ENCODE measurements at regions not wholly inside any gene's neighbourhood (a gene's known extent, or its start where the extent isn't known, plus 50 kb on each side); places are given as distances from the start of the nearest gene placed in this dataset.

DNA sequence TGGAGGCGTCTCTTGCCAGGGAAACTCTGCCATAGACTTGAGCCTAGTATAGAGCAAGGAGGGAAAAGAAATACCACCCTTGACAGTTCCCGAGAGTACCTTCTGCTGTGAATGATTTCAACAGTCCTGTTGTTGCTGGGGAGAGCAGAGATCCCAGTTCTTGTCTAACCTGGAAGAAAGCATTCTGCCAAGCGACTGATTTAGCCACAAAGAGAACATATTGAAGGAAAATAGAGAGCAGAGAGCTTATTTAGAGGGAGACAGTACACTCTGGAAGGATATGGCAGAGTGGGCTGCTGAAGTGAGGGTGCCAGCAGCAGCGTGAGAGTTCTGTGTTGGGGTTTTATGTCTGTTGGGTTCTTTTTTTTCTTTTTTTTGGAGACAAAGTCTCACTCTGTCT, 966.9 kb upstream of the TMEM132C start:
- H3K27ac ChIP-seq = no peak overlapping the region
- no peak overlapping the region for H3K4me3 ChIP-seq

DNA sequence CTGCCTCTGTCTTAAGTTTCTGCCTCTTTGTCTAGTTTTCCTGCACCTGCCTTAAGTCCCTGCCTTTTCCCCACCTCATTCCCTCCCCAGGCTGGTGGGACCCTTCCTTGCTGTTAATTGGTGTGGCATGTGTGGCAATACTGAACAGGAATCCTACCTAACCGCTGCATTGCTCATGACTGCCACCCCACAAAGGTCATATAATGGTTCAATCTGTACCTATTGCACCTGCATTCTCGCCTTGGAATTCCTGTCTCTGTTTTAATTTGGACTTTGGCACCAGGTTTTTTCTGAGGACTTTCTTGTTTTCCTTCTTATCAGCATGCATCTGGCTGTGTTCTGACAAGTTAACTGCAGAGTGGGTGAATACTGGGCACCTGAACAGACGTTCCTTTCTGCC, 966.2 kb upstream of the TMEM132C start:
- H3K4me3 ChIP-seq = no peak overlapping the region
- no peak overlapping the region for H3K27ac ChIP-seq

DNA sequence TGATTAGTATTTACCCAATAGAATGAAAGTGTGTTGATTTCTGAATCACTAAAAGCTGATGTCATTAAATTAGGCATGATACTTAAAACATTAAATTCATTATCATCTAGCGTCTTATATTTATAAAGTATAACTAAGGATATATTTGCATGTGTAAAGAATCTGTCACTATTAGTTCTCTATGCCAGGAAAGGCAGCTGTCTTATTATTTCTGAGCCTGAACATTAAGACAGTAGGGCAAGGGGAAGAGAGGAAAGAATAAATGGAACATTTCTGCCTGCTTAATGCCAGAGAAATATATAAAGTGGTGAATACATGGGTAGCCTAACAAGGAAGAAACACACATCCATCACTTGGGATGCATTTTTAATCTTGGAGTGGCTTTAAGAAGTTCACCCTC, 965.1 kb upstream of the TMEM132C start:
- Histone ChIP-seq H3K4me3 (no peak overlapping the region), H3K27ac (no peak overlapping the region)

DNA sequence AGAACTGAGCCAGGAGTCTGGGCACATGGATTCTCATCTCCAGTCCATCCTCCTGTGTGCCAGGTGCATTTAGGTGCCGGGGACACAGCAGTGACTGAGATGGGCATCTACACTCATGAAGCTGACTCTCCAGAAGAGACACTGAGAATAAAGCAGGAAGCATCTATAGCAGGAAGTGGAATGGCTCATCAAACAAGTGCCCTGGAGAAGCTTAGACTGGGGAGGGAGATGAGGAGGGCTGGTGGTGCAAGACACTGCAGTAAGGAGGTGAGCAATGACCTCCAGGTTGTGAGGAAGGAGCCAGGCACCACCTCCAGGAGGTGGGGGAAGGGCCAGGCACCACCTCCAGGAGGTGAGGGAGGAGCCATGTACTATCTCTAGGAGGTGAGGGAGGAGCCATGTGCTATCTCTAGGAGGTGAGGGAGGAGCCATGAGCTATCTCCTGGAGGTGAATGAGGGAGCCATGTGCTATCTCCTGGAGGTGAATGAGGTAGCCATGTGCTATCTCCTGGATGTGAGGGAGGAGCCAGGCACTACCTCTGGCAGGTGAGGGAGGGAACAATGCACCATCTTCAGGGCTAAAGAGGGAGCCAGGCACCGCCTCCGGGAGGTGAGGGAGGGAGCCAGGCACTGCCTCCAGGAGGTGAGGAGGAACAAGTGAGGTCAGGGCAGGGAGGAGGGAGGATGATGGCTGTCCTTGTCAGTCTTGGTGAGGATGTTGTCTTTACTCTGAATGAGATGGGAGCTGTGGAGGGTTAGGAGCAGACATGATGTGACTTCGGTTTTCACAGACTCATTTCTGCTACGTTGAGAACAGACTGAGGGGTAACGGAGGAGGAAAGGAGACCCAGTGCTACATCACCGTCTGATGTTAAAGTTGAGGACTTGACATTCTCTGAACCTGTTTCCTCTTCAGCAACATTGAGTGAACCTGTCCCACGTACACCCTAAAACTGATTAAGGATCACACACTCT, 961.9 kb upstream of the TMEM132C start:
- no peak overlapping the region for H3K27ac ChIP-seq
- H3K4me3 ChIP-seq = no peak overlapping the region

DNA sequence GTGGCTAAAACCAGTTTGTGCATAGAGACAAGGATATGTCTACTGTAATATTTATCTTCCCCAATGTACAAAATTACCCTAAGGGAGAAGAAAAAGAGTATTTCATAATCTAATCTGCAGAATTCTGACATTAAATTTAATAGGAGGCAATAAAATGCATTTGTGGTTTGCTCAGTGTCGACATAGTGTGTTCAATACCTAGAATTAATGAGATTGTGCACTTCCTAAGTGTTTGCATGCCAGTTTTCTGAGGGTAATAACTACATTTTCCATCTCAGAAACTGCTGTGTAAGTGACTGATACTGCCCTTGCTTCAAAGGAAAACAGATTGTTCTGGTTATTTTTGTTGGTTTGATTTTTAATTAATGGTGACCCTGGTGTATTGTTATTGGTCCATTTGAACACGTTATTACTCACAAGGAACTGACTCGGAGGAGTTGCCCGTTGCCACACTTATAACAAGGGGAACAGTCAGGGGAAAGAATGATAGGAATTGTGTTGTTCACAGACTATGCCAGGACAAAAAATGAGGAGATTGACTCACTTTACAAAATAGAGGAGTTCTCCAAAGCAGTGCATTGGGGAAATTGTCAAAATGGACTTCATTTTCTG, 960.3 kb upstream of the TMEM132C start:
- no peak overlapping the region for H3K27ac ChIP-seq
- H3K4me3 ChIP-seq = no peak overlapping the region

DNA sequence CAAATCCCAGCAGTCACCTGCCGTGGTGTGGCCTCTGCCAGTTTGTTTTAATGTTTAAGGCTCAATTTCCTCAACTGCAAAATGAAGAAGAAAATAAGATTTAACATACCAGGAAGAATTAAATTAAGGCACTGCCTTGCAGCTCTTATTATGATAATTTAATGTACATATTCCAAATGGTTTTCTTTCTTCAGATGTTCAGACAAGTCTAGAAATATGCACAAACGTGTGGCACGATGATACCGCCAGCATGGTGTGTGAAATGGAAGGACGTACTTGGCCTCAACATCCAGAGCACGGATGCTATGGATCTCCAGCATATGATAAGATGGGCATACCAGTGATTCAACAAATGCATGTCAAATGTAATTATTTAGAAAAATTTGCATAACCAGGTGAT, 959.4 kb upstream of the TMEM132C start:
- H3K27ac ChIP-seq = no peak overlapping the region

DNA sequence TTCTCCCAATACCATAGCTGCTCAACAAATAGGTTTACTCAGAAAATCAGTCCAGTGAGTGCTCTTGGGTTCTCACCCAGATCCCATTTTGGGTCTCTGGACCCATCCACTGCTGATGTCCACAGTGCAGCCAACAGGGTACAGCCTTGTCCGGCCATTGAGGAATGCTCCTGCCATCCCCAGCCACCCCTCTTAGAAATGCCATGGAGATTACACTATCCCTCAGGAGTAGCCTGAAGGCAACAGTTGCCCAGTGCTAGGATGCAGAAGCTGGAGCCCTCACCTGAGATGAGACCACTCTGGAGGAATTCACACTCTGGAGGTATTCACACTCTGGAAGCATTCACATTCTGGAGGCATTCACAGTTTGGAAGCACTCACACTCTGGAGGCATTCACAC, 958.8 kb upstream of the TMEM132C start:
- Histone ChIP-seq H3K4me3 (no peak overlapping the region), H3K27ac (no peak overlapping the region)

More for the DNA sequence above, 959.4 kb upstream of the TMEM132C start:
- no peak overlapping the region for H3K4me3 ChIP-seq

DNA sequence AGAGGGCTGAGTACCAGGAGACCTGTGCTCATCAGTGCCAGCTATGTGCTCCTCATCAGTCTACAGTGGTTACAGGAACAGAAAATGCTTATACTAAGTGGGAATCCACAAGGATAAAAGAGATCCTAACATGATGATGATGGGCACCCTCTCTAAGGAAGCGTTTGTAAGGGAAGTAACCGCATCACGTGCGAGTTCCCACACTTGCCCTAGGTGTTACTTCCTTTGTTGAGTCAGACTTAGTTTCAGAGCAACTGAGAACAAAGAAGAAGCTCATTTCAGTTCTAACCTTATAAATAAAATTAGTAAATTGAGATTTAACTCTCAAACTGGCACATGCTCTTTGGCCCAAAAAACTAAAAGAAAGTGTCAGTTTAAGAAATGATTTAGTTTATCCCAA, 956.4 kb upstream of the TMEM132C start:
- no peak overlapping the region for H3K4me3 ChIP-seq

DNA sequence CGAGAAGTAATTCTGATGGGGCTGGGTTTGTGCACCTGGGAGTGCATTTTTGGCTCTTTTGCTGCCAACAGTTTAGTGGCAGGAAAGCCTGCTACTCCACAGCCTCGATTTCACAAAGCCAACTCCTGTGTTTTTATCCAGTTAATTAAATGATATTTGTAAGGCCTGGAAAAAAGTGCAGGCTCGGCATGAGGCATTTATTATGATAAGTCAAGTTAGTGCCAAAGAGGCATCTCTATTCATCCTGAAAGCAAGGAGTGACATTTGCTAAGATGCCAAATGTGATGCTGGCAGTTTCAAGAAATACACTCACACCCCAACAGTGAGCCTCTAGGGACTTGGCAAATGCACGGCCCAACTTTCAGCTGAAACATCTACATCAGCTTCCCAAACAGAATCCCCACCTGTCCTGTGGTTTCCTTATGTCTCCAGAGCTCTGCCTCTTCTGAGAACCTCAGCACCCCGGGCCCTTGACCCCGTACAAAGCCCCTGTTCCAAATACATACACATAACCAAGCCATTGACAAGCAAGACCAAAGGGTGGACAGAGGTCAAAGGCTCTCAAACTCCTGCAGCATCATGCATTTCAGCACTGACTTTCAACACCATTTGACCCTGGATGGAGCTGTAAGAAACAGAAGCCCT, 955.1 kb upstream of the TMEM132C start:
- Histone ChIP-seq H3K4me3 (no peak overlapping the region), H3K27ac (no peak overlapping the region)

More for the DNA sequence above, 956.4 kb upstream of the TMEM132C start:
- H3K27ac ChIP-seq = no peak overlapping the region

DNA sequence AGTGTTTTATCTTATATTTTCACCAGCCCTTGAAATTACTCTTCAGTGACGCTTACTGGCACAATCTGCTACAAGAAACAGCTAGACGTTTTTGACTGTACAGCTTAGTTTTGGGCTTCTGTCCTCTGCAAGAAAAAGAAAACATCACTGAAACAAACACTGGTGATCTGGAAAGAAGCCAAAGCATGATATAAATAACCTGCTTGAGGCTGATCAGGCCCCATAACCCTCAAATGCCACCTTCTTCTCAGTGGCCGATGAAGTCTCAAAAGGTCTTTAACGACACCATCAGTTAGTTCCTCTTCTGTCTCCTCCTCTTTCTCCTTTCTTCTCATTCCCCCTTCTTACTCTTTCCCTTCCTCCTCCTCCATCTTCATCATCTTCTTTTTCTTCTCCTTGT, 942.3 kb upstream of the TMEM132C start:
- Histone ChIP-seq H3K4me3 (no peak overlapping the region), H3K27ac (no peak overlapping the region)

DNA sequence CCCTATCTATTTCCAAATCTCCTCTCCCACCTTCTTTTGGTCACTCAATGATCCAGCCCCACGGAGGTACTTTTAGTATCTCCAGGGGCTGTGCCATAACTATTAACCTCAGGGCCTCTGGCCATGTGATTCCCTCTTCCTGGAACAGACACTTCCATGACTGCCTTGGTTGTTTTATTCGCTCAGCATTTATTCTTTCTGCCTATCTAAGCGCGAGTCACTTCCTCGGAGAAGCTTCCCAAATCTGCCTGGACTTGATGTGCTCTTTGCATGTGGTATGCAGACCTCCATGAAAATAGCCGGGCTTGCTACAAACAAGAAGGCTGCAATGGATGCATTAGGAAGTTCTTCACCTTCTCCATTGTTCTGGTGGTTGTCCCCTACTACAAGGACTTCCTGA, 939.0 kb upstream of the TMEM132C start:
- no peak overlapping the region for H3K4me3 ChIP-seq
- H3K27ac ChIP-seq = no peak overlapping the region

DNA sequence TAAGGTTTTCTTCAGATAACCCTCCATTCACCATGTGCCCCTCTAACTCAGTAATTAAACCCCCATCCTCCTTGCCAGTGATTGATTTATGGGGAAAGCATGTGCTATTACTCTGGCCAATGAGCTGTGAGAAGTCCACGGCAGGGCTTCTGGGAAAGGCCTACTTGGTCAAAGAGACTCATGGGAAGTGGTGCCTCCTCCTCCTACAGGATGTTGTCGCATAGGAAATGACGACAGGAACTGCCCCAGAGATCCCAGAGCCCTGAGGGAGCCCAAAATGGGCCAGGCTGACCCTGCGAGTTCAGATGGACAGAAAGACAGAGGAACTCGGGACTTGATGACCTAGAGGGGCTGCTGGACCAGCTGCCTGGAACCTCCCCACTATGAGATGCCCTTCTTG, 938.1 kb upstream of the TMEM132C start:
- no peak overlapping the region for H3K4me3 ChIP-seq
- H3K27ac ChIP-seq = no peak overlapping the region

DNA sequence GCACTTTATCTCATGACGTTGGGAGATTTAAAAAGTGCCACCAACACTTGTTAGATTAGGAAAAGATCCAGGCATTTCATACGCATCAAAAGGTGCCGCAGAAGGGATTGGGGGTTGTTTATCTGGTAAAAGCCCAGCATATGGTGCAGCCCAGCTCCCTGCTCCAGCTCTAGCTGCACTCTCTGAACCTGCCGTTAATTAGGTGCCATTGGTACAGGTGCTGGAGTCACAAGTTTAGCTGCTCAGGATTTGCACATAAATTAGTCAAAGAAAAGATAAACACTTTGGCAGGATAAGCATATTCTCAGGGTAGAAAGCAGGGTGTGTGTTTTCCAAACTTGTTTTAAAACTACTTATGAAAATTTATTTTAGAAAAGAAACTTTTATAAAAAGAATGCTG, 932.6 kb upstream of the TMEM132C start:
- Histone ChIP-seq H3K27ac (no peak overlapping the region), H3K4me3 (no peak overlapping the region)

DNA sequence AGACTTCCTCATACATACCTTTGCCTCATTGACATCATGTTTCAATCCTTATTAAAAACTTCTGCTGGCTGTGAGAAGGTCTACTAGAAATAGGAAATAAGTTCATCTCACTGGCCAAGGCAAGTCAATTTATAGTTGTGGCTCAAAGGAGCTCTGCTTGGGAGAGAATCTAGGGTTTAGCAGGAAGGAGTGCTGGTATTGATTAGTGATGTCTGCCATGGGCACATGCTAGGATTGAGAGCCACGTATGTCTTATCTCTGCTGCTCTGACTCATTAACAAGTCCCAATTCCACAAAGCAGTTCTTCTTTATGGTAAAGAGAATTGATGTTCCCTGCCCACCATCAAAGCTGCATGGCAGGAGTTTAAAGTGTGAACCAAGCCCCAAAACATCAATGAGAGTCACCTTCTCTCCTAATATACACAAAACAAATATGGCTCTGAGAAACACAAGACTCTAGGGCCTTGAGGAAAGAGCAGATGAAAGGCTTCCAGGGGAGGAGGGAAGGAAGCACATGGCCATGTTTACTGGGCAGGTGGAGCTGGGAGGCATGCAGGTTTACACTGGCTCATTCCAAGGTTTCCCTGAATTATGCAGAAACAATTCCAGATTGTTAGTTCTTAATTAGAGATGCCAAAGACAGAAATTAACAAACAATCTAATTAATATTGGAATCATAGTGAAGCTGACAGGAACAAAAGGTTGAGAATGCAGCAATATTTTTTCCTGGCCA, 931.9 kb upstream of the TMEM132C start:
- Histone ChIP-seq H3K27ac (no peak overlapping the region), H3K4me3 (no peak overlapping the region)

DNA sequence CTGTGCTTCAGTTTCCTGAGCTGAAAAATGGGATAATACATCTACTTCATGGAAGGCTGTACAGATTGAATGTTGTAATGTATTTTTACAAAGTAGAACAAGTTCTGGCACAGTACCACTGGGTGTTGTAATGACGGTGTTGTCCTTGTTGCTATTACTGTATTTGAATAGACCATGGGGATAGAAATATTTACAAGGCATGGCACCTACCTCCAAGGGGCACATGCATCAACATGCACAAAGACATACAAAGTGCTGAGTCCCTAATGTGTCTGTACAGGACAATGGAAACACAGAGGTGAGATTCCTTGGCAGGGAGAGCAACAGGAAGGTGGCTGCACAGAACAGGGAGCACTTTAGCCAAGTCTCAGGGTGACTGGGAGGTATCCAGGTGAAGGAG, 930.6 kb upstream of the TMEM132C start:
- no peak overlapping the region for H3K4me3 ChIP-seq
- H3K27ac ChIP-seq = no peak overlapping the region

DNA sequence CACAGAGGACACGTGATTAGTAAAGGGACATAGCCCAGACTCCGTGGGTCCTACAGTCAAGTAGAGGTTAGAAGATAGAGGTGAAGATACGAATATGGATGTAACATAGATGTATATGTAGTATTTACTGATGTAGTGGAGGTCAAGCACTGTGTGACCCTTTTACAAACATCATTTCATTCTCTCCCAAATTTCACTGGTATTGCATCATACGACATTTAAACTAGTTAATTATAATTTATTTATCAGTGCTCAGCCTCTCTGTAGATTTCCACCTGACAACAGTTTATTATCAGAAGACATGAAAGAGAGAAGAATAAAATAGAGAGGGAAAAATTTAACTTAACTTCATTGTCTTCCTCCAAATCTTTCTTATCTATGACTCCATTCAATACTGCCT, 927.9 kb upstream of the TMEM132C start:
- H3K4me3 ChIP-seq = no peak overlapping the region
- H3K27ac ChIP-seq = no peak overlapping the region

DNA sequence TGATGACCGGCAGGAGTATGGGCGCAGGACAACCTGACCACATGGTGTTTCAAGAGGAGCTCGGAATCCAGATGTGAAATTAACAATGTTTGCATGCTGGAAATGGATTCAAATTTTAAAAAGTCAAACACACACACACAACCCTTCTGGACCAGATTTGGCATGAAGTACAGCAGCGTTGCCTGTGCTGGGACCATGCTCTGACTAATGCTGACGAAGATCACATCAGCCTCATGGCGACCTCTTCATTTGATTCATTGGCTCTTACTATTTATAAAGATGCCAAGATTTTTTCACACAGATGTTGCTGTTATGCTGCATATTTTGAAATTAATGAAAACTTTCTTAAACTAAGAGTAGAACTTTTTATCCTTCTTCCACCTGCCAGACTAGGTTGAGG, 926.6 kb upstream of the TMEM132C start:
- H3K27ac ChIP-seq = no peak overlapping the region
- H3K4me3 ChIP-seq = no peak overlapping the region

DNA sequence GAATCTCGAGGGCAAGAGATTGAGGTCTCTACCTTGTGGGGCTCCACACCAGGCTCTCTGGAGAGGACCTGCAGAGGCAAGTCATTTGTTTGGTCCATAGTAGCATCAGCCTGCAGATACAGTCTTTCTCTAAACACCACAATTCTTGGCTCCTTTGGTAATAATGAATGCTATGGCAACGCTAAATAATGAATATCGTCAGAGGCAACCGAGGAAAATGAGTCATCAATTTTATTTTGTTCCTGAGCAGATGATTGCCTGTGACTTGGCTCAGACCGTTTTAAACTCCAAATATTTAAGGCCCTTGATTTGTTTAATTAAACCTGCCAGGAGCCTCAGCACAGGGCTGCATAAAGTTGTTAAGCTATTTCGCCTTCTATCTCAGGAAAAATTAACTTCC, 924.1 kb upstream of the TMEM132C start:
- no peak overlapping the region for H3K4me3 ChIP-seq

DNA sequence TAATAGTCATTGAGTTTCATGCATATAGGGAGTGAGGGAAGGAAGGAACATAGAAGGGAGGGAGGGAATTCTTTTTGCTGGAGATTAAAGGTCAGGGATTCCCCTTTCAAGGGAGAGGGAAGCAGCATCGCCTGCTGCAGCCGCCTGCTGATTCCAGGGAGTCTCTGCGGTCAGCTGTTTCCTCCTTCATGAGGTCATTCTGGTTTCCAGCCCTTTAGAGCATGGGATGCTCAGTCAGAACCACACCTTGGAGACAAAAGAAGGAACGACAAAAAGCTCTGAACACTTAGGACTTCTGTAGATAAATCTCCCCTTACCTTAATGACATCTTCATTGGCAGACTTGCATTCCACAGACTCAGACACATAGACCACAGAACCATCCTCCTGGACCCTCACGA, 923.0 kb upstream of the TMEM132C start:
- H3K4me3 ChIP-seq = no peak overlapping the region
- no peak overlapping the region for H3K27ac ChIP-seq

More for the DNA sequence above, 924.1 kb upstream of the TMEM132C start:
- no peak overlapping the region for H3K27ac ChIP-seq

DNA sequence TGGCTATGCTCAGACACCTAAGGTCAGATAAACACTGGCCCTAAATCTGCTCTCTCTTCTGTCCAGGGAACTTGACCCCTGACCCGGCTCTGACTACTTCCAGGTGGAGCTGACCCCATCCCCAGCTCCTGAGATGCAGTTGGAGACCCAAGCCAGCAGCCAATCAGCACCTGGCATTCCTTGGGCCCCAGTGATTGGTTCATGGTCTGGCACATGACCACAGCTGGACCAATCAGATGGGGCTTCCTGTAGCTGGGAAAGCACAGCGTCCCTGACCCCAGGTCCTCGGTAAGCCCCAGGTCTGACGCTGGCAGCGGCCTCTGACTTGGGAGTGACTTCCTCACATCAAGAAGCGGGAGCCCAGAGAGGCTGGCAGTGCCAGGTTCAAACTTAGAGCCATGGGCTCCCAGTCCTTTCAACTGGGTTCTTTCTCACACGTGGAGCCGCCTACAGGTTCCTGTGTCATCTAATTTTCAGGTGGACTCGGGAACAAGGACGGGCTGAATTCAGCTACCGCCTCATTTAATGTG, 915.4 kb upstream of the TMEM132C start:
- Histone ChIP-seq H3K4me3 (no peak overlapping the region), H3K27ac (no peak overlapping the region)

Measured in skin epidermis (tissue), 12 donors.